Cardiac muscle cell (in vitro differentiated cells and primary cell): ENCODE measurements at regions not wholly inside any gene's neighbourhood (a gene's known extent, or its start where the extent isn't known, plus 50 kb on each side); places are given as distances from the start of the nearest gene placed in this dataset.
A peak's percentile ranks its signal among the peaks of the same experiment; 100 is the strongest.
"Not testable (repeated sequence)": the region's sequence is repeated elsewhere in the genome, so short reads cannot be mapped to it uniquely, and the experiment has no call there.

Source experiments
- DNase-seq, 2 donors: peaks; one replicate each; pipeline versions ENCODE4 v3.0.0 to v3.0.0-alpha.2; 2010 to 2017; ENCODE audit warnings: low read depth in 1 of 2, low spot score in 1 of 2
- H3K27ac ChIP-seq: fragments of 200-600 bp; sonication (generic); 2 replicates; pipeline ENCODE4 v1.5.1; 2016
- H3K27me3 ChIP-seq: fragments of 200-600 bp; sonication (generic); 2 replicates; pipeline ENCODE4 v1.6.0; 2016; ENCODE audit warnings: control low read depth
- H3K36me3 ChIP-seq: fragments of 200-600 bp; sonication (generic); 2 replicates; pipeline ENCODE4 v1.5.1; 2016; ENCODE audit warnings: control low read depth
- H3K4me1 ChIP-seq: fragments of 200-600 bp; sonication (generic); 2 replicates; pipeline ENCODE4 v1.8.1; 2017; ENCODE audit warnings: low read depth, mild to moderate bottlenecking, mixed run types
- H3K4me3 ChIP-seq: fragments of 200-600 bp; sonication (generic); 2 replicates; pipeline ENCODE4 v1.5.1; 2016; ENCODE audit warnings: mild to moderate bottlenecking
- H3K9me3 ChIP-seq: fragments of 200-600 bp; sonication (generic); 2 replicates; pipeline ENCODE4 v1.5.1; 2017; ENCODE audit warnings: low read depth, mild to moderate bottlenecking, control low read depth
- TF ChIP-seq, protein P1 (sequence below): IDR thresholded peaks from 2 replicates; pipeline ENCODE4 v1.5.1; 2012; ENCODE audit warnings: low read depth, mild to moderate bottlenecking, low read length

DNA sequence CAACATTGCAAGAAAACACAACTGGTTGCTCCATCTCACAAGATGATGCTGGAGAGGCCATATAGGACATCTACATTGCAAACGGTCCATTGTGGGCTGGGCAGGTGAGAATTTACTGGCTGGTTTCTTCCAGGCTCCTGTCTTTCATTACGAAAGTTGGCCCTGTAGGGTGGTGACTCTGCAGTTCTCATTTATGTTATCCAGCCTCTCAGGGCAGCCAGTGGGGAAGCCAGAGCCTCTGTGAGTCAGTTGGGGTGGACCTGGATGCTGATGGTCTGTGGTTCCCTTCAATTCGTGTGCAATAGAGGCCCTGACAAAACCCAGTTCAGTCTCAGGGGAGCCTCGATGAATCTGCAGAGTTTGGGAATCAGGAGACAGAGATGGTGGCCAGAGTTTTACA, 341.0 kb upstream of the CCL2 start:
- Histone ChIP-seq H3K27ac (no peak overlapping the region), H3K4me1 (no peaks in the 10 kb centered on the region), H3K4me3 (no peak overlapping the region), H3K27me3 (no peaks in the 10 kb centered on the region), H3K36me3 (no peaks in the 10 kb centered on the region), H3K9me3 (no peaks in the 10 kb centered on the region)
- TF ChIP-seq, protein P1, sequence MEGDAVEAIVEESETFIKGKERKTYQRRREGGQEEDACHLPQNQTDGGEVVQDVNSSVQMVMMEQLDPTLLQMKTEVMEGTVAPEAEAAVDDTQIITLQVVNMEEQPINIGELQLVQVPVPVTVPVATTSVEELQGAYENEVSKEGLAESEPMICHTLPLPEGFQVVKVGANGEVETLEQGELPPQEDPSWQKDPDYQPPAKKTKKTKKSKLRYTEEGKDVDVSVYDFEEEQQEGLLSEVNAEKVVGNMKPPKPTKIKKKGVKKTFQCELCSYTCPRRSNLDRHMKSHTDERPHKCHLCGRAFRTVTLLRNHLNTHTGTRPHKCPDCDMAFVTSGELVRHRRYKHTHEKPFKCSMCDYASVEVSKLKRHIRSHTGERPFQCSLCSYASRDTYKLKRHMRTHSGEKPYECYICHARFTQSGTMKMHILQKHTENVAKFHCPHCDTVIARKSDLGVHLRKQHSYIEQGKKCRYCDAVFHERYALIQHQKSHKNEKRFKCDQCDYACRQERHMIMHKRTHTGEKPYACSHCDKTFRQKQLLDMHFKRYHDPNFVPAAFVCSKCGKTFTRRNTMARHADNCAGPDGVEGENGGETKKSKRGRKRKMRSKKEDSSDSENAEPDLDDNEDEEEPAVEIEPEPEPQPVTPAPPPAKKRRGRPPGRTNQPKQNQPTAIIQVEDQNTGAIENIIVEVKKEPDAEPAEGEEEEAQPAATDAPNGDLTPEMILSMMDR: no peak
- DNase-seq: no peak

DNA sequence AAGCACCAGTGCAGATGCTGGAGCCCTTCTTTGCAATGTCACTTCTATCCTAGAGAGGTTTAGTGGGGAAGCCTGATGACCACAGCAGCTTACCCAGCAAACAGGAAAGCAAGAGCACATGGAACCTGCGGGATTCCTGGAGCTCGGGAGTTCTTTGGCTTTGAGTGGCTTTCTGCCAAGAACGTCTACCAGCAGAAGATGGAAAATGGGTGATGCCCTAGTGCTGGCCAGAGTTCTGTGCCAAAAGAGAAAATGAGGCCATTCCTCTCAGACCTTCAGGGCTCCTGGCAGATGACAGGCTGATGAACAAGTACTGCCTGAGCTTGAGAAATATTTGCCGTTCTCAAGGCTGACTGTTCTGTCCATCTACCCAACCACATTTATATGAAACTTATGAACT, 332.1 kb upstream of the CCL2 start:
- TF ChIP-seq, protein P1: no peak
- Histone ChIP-seq H3K36me3 (no peaks in the 10 kb centered on the region), H3K27me3 (peaks cover 2% of the 10 kb centered on the region), H3K27ac (no peak overlapping the region), H3K9me3 (no peaks in the 10 kb centered on the region), H3K4me1 (no peaks in the 10 kb centered on the region), H3K4me3 (no peak overlapping the region)
- DNase-seq: no peak

DNA sequence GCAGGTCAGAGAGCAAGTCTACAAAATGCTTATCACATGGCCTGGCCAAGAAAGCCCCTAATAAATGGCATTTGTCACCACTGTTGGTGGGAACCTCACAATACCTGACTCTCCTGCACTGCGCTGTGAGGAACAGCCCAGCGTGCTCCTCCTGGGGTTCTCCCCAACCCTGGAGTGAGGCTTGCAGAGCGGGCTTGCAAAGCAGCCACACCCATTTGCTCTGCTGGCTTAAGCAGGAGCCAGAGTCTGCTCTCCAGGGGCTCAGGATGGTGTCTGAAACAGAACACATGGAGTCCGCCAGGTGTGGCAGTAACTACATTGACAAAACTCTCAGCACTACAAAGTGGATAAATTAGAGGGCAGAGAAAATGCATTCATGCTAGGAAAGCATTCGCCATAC, 331.0 kb upstream of the CCL2 start:
- peaks cover 2% of the 10 kb centered on the region for H3K27me3 ChIP-seq
- DNase-seq: no peak
- no peaks in the 10 kb centered on the region for H3K4me1 ChIP-seq
- no peak overlapping the region for H3K27ac ChIP-seq
- TF ChIP-seq, protein P1: no peak
- H3K9me3 ChIP-seq: no peaks in the 10 kb centered on the region
- H3K36me3 ChIP-seq: no peaks in the 10 kb centered on the region
- no peak overlapping the region for H3K4me3 ChIP-seq

GRCh38 chr17:33925649-33926048, 329.4 kb upstream of the CCL2 start:
- Histone ChIP-seq H3K27me3 (peaks cover 2% of the 10 kb centered on the region), H3K27ac (no peak overlapping the region), H3K4me3 (no peak overlapping the region), H3K36me3 (no peaks in the 10 kb centered on the region), H3K4me1 (no peaks in the 10 kb centered on the region), H3K9me3 (no peaks in the 10 kb centered on the region)
- TF ChIP-seq, protein P1: no peak
- DNase-seq: no peak

GRCh38 chr17:33927732-33928133, 327.4 kb upstream of the CCL2 start:
- no peak overlapping the region for H3K27ac ChIP-seq
- TF ChIP-seq, protein P1: no peak
- DNase-seq: peak; percentile 6 to 13
- H3K4me3 ChIP-seq: no peak overlapping the region
- no peaks in the 10 kb centered on the region for H3K4me1 ChIP-seq
- no peaks in the 10 kb centered on the region for H3K9me3 ChIP-seq
- no peaks in the 10 kb centered on the region for H3K36me3 ChIP-seq
- H3K27me3 ChIP-seq: no peaks in the 10 kb centered on the region

- Histone ChIP-seq H3K9me3 (no peaks in the 10 kb centered on the region), H3K27me3 (no peaks in the 10 kb centered on the region), H3K4me3 (no peak overlapping the region), H3K36me3 (no peaks in the 10 kb centered on the region), H3K4me1 (no peaks in the 10 kb centered on the region), H3K27ac (no peak overlapping the region)
- TF ChIP-seq, protein P1: no peak
- no peak for DNase-seq
Observed at GRCh38 chr17:33929181-33929724, 325.8 kb upstream of the CCL2 start.

- peak in 1 of 2 donors; percentile 63 for DNase-seq
- H3K4me3 ChIP-seq, H3K27ac ChIP-seq, H3K36me3 ChIP-seq, H3K9me3 ChIP-seq, H3K27me3 ChIP-seq, H3K4me1 ChIP-seq: not testable (repeated sequence)
Observed at GRCh38 chr17:33931148-33931814, 323.8 kb upstream of the CCL2 start.
